ENCODE measurements at regions not wholly inside any gene's neighbourhood (a gene's known extent, or its start where the extent isn't known, plus 50 kb on each side); places are given as distances from the start of the nearest gene placed in this dataset.

DNA sequence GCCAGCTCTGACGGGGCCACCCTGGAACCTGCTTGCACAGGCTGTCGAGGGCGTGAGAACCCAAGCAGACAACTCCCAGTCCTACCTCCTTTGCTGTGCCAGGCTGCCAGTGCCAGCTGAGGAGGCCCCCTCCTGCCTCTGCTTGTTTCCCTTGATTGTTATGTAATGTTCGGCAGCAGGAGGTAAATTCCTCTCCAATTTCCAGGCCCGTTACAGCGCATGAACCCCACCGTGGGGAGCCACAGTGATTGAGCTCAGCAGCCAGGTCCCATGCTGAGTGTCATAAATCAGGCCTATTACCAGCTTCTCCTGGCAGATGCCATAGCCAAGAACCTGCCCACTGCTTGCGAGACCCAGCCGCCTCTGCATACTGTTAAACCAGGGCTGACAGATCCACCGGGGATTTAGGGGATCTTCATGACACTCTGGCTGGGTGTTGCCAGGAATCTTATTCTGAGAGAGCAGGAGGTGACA is 320.5 kb downstream of the DHX35 start:
- TF ChIP-seq, protein P1, sequence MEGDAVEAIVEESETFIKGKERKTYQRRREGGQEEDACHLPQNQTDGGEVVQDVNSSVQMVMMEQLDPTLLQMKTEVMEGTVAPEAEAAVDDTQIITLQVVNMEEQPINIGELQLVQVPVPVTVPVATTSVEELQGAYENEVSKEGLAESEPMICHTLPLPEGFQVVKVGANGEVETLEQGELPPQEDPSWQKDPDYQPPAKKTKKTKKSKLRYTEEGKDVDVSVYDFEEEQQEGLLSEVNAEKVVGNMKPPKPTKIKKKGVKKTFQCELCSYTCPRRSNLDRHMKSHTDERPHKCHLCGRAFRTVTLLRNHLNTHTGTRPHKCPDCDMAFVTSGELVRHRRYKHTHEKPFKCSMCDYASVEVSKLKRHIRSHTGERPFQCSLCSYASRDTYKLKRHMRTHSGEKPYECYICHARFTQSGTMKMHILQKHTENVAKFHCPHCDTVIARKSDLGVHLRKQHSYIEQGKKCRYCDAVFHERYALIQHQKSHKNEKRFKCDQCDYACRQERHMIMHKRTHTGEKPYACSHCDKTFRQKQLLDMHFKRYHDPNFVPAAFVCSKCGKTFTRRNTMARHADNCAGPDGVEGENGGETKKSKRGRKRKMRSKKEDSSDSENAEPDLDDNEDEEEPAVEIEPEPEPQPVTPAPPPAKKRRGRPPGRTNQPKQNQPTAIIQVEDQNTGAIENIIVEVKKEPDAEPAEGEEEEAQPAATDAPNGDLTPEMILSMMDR (IDR thresholded peaks at IDR 0.05; ENCODE audit: low read depth, low read length), result no peak
- TF ChIP-seq EZH2phosphoT487 (IDR thresholded peaks at IDR 0.05; ENCODE audit: low read depth), result no peak
